Kidney epithelial cell (primary cell): ENCODE measurements at regions not wholly inside any gene's neighbourhood (a gene's known extent, or its start where the extent isn't known, plus 50 kb on each side); places are given as distances from the start of the nearest gene placed in this dataset.

ENCODE experiments used
- DNase-seq: peaks from one replicate; pipeline ENCODE4 v3.0.0-alpha.2; 2010; ENCODE audit warnings: low read depth
- H3K27me3 ChIP-seq: 2 replicates; pipeline ENCODE4 v1.6.0; 2011; ENCODE audit warnings: low read length; ENCODE audit not compliant: control insufficient read depth, insufficient read depth
- H3K36me3 ChIP-seq: 2 replicates; pipeline ENCODE4 v1.5.1; 2011; ENCODE audit warnings: low read length; ENCODE audit not compliant: control insufficient read depth, insufficient read depth
- H3K4me3 ChIP-seq: 2 replicates; pipeline ENCODE4 v1.5.1; 2011; ENCODE audit warnings: low read depth, mild to moderate bottlenecking, control low read depth, low read length
- CTCF ChIP-seq: IDR thresholded peaks from 2 replicates; pipeline ENCODE4 v1.5.1; 2011; ENCODE audit warnings: mild to moderate bottlenecking, moderate library complexity, low read length, control low read depth, inconsistent platforms; ENCODE audit not compliant: insufficient read depth, poor library complexity, severe bottlenecking

GRCh38 chr12:92468358-92469020 is 234.3 kb upstream of the PLEKHG7 start:
- H3K36me3 ChIP-seq = no peaks in the 10 kb centered on the region
- TF ChIP-seq CTCF = no peak
- DNase-seq = no peak
- H3K4me3 ChIP-seq = no peak overlapping the region
- H3K27me3 ChIP-seq = no peaks in the 10 kb centered on the region

- H3K4me3 ChIP-seq = no peak overlapping the region
- no peak for TF ChIP-seq CTCF
- H3K36me3 ChIP-seq = no peaks in the 10 kb centered on the region
- no peaks in the 10 kb centered on the region for H3K27me3 ChIP-seq
- DNase-seq = peak; percentile 1
Observed at GRCh38 chr12:92467886-92468285, 234.9 kb upstream of the PLEKHG7 start.

GRCh38 chr12:92466391-92467305 is 236.1 kb upstream of the PLEKHG7 start:
- Histone ChIP-seq H3K4me3 (no peak overlapping the region), H3K36me3 (no peaks in the 10 kb centered on the region), H3K27me3 (no peaks in the 10 kb centered on the region)
- no peak for DNase-seq
- TF ChIP-seq CTCF = no peak

GRCh38 chr12:92465786-92466295 is 236.9 kb upstream of the PLEKHG7 start:
- no peak for DNase-seq

GRCh38 chr12:92464911-92465310 is 237.9 kb upstream of the PLEKHG7 start:
- Histone ChIP-seq H3K4me3 (no peak overlapping the region), H3K27me3 (no peaks in the 10 kb centered on the region), H3K36me3 (no peaks in the 10 kb centered on the region)
- no peak for TF ChIP-seq CTCF
- DNase-seq = no peak

More at GRCh38 chr12:92465786-92466295, 236.9 kb upstream of the PLEKHG7 start:
- no peak for TF ChIP-seq CTCF
- no peak overlapping the region for H3K4me3 ChIP-seq
- no peaks in the 10 kb centered on the region for H3K36me3 ChIP-seq
- H3K27me3 ChIP-seq = no peaks in the 10 kb centered on the region
